ENCODE measurements at regions not wholly inside any gene's neighbourhood (a gene's known extent, or its start where the extent isn't known, plus 50 kb on each side); places are given as distances from the start of the nearest gene placed in this dataset.

DNA sequence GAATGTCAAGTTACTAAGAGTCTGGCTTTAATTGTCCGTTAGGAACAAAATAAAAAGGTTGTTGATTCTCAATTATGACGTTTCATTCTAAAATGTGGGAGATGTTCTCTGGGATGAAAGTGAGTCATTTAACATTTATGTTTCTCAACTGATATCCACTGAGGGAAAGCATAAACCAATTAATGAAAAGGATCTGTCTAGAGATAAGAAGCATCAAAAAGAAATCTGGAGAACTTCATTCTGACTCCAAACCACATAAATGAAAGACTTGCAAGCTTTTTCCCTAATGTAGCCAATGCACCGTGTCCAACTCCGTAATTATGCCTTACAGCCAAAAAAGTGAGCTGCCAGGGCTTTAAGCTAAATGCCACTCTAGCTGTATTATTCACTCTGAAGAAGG lies 654.2 kb downstream of the TLE1 start:
- TF ChIP-seq, protein P1, sequence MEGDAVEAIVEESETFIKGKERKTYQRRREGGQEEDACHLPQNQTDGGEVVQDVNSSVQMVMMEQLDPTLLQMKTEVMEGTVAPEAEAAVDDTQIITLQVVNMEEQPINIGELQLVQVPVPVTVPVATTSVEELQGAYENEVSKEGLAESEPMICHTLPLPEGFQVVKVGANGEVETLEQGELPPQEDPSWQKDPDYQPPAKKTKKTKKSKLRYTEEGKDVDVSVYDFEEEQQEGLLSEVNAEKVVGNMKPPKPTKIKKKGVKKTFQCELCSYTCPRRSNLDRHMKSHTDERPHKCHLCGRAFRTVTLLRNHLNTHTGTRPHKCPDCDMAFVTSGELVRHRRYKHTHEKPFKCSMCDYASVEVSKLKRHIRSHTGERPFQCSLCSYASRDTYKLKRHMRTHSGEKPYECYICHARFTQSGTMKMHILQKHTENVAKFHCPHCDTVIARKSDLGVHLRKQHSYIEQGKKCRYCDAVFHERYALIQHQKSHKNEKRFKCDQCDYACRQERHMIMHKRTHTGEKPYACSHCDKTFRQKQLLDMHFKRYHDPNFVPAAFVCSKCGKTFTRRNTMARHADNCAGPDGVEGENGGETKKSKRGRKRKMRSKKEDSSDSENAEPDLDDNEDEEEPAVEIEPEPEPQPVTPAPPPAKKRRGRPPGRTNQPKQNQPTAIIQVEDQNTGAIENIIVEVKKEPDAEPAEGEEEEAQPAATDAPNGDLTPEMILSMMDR (IDR thresholded peaks at IDR 0.05), result no peak
- TF ChIP-seq, protein P2, sequence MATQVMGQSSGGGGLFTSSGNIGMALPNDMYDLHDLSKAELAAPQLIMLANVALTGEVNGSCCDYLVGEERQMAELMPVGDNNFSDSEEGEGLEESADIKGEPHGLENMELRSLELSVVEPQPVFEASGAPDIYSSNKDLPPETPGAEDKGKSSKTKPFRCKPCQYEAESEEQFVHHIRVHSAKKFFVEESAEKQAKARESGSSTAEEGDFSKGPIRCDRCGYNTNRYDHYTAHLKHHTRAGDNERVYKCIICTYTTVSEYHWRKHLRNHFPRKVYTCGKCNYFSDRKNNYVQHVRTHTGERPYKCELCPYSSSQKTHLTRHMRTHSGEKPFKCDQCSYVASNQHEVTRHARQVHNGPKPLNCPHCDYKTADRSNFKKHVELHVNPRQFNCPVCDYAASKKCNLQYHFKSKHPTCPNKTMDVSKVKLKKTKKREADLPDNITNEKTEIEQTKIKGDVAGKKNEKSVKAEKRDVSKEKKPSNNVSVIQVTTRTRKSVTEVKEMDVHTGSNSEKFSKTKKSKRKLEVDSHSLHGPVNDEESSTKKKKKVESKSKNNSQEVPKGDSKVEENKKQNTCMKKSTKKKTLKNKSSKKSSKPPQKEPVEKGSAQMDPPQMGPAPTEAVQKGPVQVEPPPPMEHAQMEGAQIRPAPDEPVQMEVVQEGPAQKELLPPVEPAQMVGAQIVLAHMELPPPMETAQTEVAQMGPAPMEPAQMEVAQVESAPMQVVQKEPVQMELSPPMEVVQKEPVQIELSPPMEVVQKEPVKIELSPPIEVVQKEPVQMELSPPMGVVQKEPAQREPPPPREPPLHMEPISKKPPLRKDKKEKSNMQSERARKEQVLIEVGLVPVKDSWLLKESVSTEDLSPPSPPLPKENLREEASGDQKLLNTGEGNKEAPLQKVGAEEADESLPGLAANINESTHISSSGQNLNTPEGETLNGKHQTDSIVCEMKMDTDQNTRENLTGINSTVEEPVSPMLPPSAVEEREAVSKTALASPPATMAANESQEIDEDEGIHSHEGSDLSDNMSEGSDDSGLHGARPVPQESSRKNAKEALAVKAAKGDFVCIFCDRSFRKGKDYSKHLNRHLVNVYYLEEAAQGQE (IDR thresholded peaks at IDR 0.05; ENCODE audit: insufficient read depth in 1 of 2, low read depth in 2 of 2, low read length in 1 of 2), result no peak

Measured in Panc1 (cell line).